Fibroblast of the aortic adventitia (primary cell): ENCODE measurements at regions not wholly inside any gene's neighbourhood (a gene's known extent, or its start where the extent isn't known, plus 50 kb on each side); places are given as distances from the start of the nearest gene placed in this dataset.

Experiments
- DNase-seq: peaks from one replicate; pipeline ENCODE4 v3.0.0-alpha.2; 2010; ENCODE audit warnings: low read depth
- H3K4me3 ChIP-seq: 2 replicates; pipeline ENCODE4 v1.5.1; 2011; ENCODE audit warnings: low read depth, mild to moderate bottlenecking, control low read depth, low read length, moderate library complexity
- TF ChIP-seq, protein P1 (sequence below): IDR thresholded peaks from 2 replicates; pipeline ENCODE4 v1.5.1; 2011; ENCODE audit warnings: mild to moderate bottlenecking, low read length, control low read depth, inconsistent platforms; ENCODE audit not compliant: insufficient read depth

DNA sequence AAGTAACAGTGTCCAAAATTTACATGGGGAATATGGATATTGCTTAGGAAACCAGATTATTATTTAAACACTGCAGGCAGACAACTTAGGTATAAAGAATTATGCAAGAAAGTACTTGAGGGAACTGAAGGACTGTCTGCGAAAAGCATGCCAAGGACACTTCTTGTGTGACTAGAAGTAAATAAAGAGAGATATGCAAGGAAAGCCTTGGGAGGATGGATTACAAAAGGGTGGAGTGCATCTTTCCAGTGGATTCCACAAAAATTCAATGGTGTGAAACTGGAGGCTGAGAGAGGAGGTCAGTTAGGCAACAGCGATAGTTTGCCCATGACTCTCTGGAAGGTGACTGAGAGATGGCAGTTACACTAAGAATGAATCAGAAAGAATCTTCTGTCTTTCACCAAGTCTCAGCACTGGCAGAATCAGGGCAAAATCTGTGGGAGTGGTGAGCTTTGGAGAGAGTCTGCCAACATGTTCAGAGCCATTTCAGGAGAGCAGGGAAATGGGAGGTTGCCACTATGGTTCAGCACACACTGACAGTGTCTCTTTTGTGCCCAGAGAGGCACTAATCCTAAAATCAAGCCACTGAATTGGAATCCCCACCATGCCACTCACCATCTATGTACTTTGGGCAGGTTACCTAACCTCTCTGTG lies 331.6 kb downstream of the BMPER start:
- no peak for DNase-seq
- TF ChIP-seq, protein P1, sequence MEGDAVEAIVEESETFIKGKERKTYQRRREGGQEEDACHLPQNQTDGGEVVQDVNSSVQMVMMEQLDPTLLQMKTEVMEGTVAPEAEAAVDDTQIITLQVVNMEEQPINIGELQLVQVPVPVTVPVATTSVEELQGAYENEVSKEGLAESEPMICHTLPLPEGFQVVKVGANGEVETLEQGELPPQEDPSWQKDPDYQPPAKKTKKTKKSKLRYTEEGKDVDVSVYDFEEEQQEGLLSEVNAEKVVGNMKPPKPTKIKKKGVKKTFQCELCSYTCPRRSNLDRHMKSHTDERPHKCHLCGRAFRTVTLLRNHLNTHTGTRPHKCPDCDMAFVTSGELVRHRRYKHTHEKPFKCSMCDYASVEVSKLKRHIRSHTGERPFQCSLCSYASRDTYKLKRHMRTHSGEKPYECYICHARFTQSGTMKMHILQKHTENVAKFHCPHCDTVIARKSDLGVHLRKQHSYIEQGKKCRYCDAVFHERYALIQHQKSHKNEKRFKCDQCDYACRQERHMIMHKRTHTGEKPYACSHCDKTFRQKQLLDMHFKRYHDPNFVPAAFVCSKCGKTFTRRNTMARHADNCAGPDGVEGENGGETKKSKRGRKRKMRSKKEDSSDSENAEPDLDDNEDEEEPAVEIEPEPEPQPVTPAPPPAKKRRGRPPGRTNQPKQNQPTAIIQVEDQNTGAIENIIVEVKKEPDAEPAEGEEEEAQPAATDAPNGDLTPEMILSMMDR = no peak
- H3K4me3 ChIP-seq = no peak overlapping the region

DNA sequence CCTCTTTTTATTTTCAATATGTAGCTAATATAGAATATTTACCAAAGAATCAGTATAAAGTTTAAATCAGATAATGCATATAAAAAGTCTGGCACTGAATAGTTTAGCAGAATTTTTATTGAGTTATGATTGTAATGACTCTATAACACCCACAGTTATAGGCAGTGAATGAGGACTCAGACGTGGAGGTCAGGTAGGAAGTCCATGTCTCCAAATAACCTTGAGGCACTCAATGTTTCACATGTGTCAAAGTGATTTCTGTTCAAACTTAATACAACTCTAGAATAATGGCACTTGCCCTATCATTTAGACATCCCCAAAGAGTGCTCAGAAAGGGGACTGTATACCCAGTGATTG lies 332.1 kb downstream of the BMPER start:
- DNase-seq = no peak
- H3K4me3 ChIP-seq = no peak overlapping the region
- TF ChIP-seq, protein P1 = no peak

DNA sequence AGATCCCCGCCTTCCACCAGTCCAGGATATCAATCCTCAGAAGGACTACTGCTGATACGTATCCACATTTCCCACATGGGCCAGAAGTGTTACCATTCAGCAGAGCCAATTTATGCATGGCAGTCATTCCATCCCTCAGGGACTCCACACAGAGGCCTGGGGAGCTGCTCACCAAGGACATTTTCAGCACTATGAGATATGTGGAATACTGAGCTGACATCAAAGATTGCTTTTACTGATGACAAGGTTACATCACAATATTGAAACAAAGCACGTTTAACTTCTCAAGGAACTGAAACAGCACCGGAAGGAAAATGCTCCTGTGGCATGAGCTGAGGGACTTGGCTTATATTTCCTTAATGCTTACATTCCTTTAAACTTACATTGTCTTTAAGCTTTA lies 335.1 kb downstream of the BMPER start:
- peak; percentile 4 for DNase-seq
- no peak overlapping the region for H3K4me3 ChIP-seq
- TF ChIP-seq, protein P1 = no peak

DNA sequence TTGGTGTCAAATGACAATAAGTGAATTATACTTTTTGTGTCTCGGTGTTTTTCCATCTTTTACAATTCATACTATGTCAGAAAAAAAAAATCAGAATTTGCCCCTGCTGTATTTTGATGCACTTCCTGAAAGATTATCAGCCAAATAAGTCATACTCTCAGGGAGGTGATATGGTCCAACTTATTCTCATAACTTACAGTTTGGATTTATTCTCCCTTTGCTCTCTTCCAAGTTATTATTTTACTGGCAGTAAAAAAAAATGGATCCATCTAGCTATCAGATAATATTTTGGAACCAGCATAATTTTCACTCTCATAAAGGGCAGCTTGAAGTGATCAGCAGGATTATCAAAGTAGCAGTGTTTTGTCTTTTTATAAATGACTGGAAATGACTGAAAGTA lies 337.1 kb downstream of the BMPER start:
- TF ChIP-seq, protein P1 = no peak
- DNase-seq = peak; percentile 9

DNA sequence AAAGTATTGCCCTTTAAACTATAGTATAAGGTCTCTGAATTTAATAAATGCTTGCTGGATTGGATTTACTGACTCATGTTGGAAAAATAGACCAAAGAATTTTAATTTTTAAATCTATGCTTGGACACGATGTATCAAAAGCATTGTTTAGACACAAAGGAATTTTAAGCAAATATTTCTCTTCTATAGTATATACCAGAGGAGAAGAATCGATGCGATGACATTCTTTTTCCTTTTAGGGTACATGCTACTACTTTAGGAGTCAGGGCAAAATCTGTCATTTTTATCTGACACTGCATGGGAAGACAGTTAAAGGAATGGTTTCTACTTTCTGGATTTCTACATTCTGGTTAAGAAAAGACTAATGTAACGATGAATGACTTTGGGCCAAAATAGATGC lies 339.9 kb downstream of the BMPER start:
- TF ChIP-seq, protein P1 = no peak
- no peak overlapping the region for H3K4me3 ChIP-seq
- no peak for DNase-seq

More for the DNA sequence above, 337.1 kb downstream of the BMPER start:
- no peak overlapping the region for H3K4me3 ChIP-seq

DNA sequence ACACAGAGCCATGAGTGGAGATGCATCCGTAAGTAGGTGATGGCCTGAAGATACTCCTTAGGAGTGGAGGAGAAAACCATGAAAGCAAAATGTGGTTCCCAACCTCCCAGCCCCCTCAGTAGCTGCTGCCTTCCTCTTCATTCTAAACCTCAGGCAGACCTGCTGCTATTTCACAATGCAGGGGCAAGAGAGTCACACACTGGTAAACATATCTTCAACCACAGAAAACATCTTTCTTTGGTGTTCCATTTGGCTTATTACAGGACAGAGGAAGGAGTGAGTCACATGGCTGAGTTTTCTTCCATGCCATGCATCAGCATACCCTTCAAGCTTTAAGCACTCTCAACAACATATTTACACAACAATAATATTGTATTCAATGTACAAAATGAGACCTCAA lies 342.1 kb downstream of the BMPER start:
- TF ChIP-seq, protein P1 = no peak
- H3K4me3 ChIP-seq = no peak overlapping the region
- peak; percentile 21 for DNase-seq

DNA sequence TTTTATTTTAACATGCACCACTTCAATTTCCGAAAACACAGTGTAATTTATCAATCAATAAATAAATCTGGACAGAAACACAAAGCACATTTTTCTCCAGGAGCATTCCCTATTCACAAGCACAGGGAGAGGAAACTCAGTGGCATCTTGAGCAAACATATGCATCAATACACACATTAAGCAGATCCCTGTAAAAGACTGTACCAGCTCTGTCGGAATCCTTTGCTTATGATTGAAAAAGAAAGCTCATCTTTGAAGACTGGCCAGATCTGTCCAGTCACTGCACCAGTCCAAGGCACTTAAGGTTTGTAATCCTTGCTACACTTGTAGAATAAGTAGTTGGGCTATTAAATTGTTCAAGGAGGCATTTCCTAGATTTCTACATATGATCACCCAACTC lies 343.9 kb downstream of the BMPER start:
- no peak for DNase-seq
- TF ChIP-seq, protein P1 = no peak
- no peak overlapping the region for H3K4me3 ChIP-seq
